KMS-11 (cell line): ENCODE measurements at regions not wholly inside any gene's neighbourhood (a gene's known extent, or its start where the extent isn't known, plus 50 kb on each side); places are given as distances from the start of the nearest gene placed in this dataset.

Experiments used
- H2AFZ ChIP-seq: fragments of 200-600 bp; sonication (generic); 2 replicates; pipeline ENCODE4 v1.6.1; 2016; ENCODE audit warnings: antibody characterized with exemption, mixed run types, low read depth
- H3K27ac ChIP-seq: fragments of 200-600 bp; sonication (generic); 2 replicates; pipeline ENCODE4 v1.6.1; 2016; ENCODE audit warnings: mild to moderate bottlenecking, mixed run types
- H3K27me3 ChIP-seq: fragments of 200-600 bp; sonication (generic); 2 replicates; pipeline ENCODE4 v1.6.1; 2017; ENCODE audit warnings: mild to moderate bottlenecking, low read depth, mixed run types, moderate library complexity; ENCODE audit not compliant: insufficient read depth
- H3K36me3 ChIP-seq: fragments of 200-600 bp; sonication (generic); 2 replicates; pipeline ENCODE4 v1.6.1; 2017; ENCODE audit warnings: mild to moderate bottlenecking, mixed run types; ENCODE audit not compliant: insufficient read depth
- H3K4me1 ChIP-seq: fragments of 200-600 bp; sonication (generic); 2 replicates; pipeline ENCODE4 v1.6.1; 2016; ENCODE audit warnings: mild to moderate bottlenecking, low read depth, mixed run types; ENCODE audit not compliant: poor library complexity, severe bottlenecking
- H3K4me2 ChIP-seq: fragments of 200-600 bp; sonication (generic); 2 replicates; pipeline ENCODE4 v1.7.0; 2016; ENCODE audit warnings: mild to moderate bottlenecking, mixed run types
- H3K4me3 ChIP-seq: fragments of 200-600 bp; sonication (generic); IDR thresholded peaks from 2 replicates; pipeline ENCODE4 v1.6.1; 2017; ENCODE audit warnings: low read depth, low read length, mixed read lengths; ENCODE audit not compliant: insufficient read depth
- H3K79me2 ChIP-seq: fragments of 200-600 bp; sonication (generic); 2 replicates; pipeline ENCODE4 v1.6.1; 2016; ENCODE audit warnings: low read depth, mixed run types; ENCODE audit not compliant: insufficient read depth
- H3K9ac ChIP-seq: fragments of 200-600 bp; sonication (generic); 2 replicates; pipeline ENCODE4 v1.6.1; 2016; ENCODE audit warnings: mild to moderate bottlenecking, mixed run types
- H4K20me1 ChIP-seq: fragments of 200-600 bp; sonication (generic); 2 replicates; pipeline ENCODE4 v1.6.1; 2016; ENCODE audit warnings: mild to moderate bottlenecking, mixed run types; ENCODE audit not compliant: insufficient read depth
- TF ChIP-seq, protein P1 (sequence below): fragments of 200-600 bp; sonication (generic); conservative IDR thresholded peaks from 2 replicates; pipeline ENCODE4 v1.6.1; 2017; ENCODE audit warnings: low read depth, mild to moderate bottlenecking, antibody characterized with exemption, low read length, moderate library complexity, mixed read lengths

DNA sequence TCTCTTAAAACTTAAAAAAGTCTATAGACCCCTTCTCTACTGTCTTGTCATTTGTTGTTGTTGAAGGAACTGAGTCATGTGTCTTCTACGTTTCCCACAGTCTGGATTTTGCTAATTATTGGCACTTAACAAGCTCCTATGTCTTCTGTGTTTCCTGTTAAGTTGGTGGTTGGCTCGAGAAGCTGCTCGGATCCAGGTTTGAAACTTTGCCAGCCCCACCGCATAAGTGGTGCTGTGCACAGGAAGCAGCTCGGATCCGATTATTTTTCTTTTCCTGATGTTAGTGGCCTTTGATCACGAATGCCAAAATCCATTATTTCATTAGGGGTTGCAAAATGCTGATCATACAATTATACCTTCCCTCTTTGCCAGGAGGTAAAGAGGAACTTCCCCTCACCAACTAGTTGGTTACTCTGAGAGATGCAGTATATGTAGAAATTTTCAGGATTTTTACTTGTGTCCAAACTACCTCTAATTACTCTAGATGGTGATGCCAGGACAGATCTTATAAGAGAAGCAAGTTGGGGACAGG lies 186.5 kb downstream of the NSG2 start:
- Histone ChIP-seq H3K4me1 (no peaks in the 10 kb centered on the region), H3K36me3 (no peaks in the 10 kb centered on the region), H3K4me2 (no peak overlapping the region), H3K79me2 (no peaks in the 10 kb centered on the region), H3K27me3 (no peaks in the 10 kb centered on the region), H2AFZ (no peak overlapping the region), H4K20me1 (no peaks in the 10 kb centered on the region), H3K4me3 (no peak overlapping the region), H3K9ac (no peak overlapping the region), H3K27ac (no peak overlapping the region)
- TF ChIP-seq, protein P1, sequence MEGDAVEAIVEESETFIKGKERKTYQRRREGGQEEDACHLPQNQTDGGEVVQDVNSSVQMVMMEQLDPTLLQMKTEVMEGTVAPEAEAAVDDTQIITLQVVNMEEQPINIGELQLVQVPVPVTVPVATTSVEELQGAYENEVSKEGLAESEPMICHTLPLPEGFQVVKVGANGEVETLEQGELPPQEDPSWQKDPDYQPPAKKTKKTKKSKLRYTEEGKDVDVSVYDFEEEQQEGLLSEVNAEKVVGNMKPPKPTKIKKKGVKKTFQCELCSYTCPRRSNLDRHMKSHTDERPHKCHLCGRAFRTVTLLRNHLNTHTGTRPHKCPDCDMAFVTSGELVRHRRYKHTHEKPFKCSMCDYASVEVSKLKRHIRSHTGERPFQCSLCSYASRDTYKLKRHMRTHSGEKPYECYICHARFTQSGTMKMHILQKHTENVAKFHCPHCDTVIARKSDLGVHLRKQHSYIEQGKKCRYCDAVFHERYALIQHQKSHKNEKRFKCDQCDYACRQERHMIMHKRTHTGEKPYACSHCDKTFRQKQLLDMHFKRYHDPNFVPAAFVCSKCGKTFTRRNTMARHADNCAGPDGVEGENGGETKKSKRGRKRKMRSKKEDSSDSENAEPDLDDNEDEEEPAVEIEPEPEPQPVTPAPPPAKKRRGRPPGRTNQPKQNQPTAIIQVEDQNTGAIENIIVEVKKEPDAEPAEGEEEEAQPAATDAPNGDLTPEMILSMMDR, result no peak

DNA sequence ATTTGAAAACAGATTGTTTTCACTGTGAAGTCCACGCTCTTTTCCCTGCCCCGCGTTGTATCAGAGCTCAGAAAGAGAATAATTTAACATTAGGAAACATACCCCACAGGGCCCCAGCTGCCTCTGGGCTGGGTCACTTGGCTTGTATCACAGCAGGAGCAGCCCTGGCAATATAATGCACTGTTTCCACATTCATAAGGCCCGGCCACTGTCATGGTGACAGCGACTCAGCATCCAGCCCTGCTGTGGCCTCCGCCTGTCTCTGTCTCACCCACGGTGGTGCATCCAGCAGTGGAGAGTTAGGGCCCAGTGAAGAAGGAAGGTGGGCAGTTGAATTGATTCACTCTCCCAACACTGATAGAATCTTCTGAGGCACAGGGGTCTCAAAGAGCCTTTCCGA lies 188.9 kb downstream of the NSG2 start:
- no peak overlapping the region for H3K4me2 ChIP-seq
- H3K27ac ChIP-seq, result no peak overlapping the region
- no peaks in the 10 kb centered on the region for H3K36me3 ChIP-seq
- H3K4me1 ChIP-seq, result no peaks in the 10 kb centered on the region
- TF ChIP-seq, protein P1, result no peak
- no peaks in the 10 kb centered on the region for H4K20me1 ChIP-seq
- no peaks in the 10 kb centered on the region for H3K79me2 ChIP-seq
- H3K27me3 ChIP-seq, result no peaks in the 10 kb centered on the region
- H2AFZ ChIP-seq, result no peak overlapping the region
- no peak overlapping the region for H3K9ac ChIP-seq
- no peak overlapping the region for H3K4me3 ChIP-seq

DNA sequence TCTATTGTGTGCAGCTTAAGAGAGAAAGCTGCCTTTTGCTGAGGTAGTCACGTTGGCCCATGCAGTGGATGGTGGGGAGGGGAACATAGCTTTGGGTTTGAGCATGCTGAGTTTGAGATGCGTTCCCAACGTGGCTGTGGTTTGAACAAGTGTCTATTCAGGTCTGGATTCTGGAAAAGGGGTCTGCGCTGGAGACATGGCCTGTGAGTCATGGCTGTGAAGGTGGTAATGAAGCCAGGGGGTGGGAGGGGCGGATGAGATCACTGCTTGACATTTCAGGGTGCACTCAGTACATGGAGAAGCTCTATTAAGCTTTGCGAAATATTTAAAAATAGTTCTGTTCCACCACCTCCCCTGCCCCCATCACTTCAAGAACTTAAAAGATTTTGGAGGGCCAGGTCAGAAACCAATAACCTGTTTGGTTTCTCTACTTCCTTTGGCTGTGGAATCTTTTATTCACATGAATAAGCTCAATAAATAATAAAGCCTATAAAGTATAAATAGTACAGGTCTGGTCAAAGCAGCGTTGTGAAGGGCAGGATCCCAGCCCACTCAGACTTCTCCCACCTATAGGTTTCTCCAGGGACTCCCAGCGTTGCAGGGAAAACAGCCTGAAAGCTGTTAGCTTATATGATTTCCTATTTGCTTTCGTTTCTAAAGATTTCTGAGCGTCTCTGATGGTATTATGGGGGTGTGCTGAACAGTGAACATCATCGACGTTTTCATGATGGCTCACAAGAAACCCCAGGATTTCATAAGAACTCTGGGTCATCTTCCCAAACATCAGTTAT lies 189.9 kb downstream of the NSG2 start:
- Histone ChIP-seq H3K27me3 (no peaks in the 10 kb centered on the region), H3K79me2 (no peaks in the 10 kb centered on the region), H4K20me1 (no peaks in the 10 kb centered on the region), H3K27ac (no peak overlapping the region), H3K4me3 (no peak overlapping the region), H2AFZ (no peak overlapping the region), H3K36me3 (no peaks in the 10 kb centered on the region), H3K9ac (no peak overlapping the region), H3K4me1 (no peaks in the 10 kb centered on the region), H3K4me2 (no peak overlapping the region)
- TF ChIP-seq, protein P1, result no peak

DNA sequence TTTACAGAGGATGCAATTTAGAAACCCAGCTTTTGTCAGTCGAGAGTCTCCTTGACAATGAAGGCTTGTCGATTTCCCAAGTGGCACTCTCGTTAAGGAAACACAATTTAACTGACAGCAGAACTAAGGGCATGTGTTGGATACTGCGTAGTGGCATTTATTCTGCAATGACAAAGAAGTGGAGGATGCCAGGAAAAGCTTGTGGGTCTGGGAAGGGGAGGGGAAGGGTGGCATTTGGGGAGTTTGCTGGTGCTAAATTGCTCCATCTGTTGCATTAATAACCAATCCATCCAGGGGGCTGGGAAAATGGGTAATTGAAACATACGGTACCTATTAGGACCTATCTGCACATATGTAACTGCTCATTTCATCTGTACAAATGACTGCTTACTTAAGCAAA lies 190.6 kb downstream of the NSG2 start:
- TF ChIP-seq, protein P1, result no peak
- H3K79me2 ChIP-seq, result no peaks in the 10 kb centered on the region
- no peaks in the 10 kb centered on the region for H3K36me3 ChIP-seq
- no peak overlapping the region for H3K4me3 ChIP-seq
- no peaks in the 10 kb centered on the region for H3K4me1 ChIP-seq
- no peak overlapping the region for H2AFZ ChIP-seq
- H3K27me3 ChIP-seq, result no peaks in the 10 kb centered on the region
- no peak overlapping the region for H3K27ac ChIP-seq
- no peaks in the 10 kb centered on the region for H4K20me1 ChIP-seq
- no peak overlapping the region for H3K9ac ChIP-seq
- H3K4me2 ChIP-seq, result no peak overlapping the region
